ENCODE measurements at regions not wholly inside any gene's neighbourhood (a gene's known extent, or its start where the extent isn't known, plus 50 kb on each side); places are given as distances from the start of the nearest gene placed in this dataset.

- TF ChIP-seq, protein P1, sequence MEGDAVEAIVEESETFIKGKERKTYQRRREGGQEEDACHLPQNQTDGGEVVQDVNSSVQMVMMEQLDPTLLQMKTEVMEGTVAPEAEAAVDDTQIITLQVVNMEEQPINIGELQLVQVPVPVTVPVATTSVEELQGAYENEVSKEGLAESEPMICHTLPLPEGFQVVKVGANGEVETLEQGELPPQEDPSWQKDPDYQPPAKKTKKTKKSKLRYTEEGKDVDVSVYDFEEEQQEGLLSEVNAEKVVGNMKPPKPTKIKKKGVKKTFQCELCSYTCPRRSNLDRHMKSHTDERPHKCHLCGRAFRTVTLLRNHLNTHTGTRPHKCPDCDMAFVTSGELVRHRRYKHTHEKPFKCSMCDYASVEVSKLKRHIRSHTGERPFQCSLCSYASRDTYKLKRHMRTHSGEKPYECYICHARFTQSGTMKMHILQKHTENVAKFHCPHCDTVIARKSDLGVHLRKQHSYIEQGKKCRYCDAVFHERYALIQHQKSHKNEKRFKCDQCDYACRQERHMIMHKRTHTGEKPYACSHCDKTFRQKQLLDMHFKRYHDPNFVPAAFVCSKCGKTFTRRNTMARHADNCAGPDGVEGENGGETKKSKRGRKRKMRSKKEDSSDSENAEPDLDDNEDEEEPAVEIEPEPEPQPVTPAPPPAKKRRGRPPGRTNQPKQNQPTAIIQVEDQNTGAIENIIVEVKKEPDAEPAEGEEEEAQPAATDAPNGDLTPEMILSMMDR (IDR thresholded peaks at IDR 0.05): no peak
- TF ChIP-seq POLR2A (IDR thresholded peaks at IDR 0.05) (no peak), EP300 (IDR thresholded peaks at IDR 0.05) (no peak)
Observed at GRCh38 chr22:23499845-23500500, 80.1 kb downstream of the IGLL1 start.
